ENCODE measurements at regions not wholly inside any gene's neighbourhood (a gene's known extent, or its start where the extent isn't known, plus 50 kb on each side); places are given as distances from the start of the nearest gene placed in this dataset.

DNA sequence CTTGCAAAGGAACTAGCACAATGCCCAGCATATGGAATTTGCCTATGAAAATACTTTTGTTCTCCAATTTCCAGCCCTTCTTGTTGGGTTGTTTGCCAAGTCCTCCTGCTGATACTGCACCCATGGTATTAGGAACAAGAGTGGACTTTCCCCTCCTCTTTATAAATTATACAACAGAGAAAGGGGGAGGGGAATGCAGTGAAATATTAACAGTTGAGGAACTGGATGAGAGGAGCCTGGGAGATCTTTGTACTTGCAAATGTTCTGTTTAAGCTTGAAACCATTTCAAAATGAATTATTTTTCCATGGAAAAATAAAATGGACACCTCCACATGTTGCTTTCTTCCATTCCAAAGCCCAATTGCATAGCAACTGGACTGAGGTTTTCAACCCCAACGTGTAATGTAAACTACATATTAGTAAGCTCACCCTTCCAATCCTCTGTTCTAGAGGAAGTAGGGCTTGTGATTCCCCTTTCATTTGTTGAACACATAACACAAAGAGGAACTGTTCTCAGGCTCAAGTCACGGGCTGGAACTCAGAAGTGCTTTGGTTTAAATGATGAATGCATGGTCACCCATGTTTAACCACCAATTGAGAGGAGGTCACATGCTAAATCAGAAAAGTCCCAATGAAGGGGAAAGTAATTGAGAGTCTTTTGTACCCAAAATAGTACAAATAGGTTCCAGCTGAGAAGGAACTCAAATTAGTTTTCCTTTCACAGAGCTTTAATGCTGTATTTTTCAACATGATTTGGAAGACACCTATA, 66.2 kb upstream of the ZC3H12C start:
- TF ChIP-seq ZFP30 (CRISPR knock-in tag; IDR thresholded peaks at IDR 0.05) (no peak), PPARA (CRISPR knock-in tag; IDR thresholded peaks at IDR 0.05; ENCODE audit: borderline replicate concordance) (no peak), ZNF8 (CRISPR knock-in tag; IDR thresholded peaks at IDR 0.05) (no peak), ISL1 (CRISPR knock-in tag; IDR thresholded peaks at IDR 0.05) (no peak), ZFP3 (CRISPR knock-in tag; IDR thresholded peaks at IDR 0.05) (no peak), TCF4 (CRISPR knock-in tag; IDR thresholded peaks at IDR 0.05; ENCODE audit: borderline replicate concordance) (no peak), TOX (CRISPR knock-in tag; IDR thresholded peaks at IDR 0.05; ENCODE audit: borderline replicate concordance) (no peak), ARNTL (CRISPR knock-in tag; IDR thresholded peaks at IDR 0.05; ENCODE audit: borderline replicate concordance, low read depth) (no peak), GLIS3 (CRISPR knock-in tag; IDR thresholded peaks at IDR 0.05) (no peak), BACH2 (CRISPR knock-in tag; IDR thresholded peaks at IDR 0.05; ENCODE audit: borderline replicate concordance) (no peak), ZC3H10 (CRISPR knock-in tag; IDR thresholded peaks at IDR 0.05) (no peak)
- TF ChIP-seq, protein P1, sequence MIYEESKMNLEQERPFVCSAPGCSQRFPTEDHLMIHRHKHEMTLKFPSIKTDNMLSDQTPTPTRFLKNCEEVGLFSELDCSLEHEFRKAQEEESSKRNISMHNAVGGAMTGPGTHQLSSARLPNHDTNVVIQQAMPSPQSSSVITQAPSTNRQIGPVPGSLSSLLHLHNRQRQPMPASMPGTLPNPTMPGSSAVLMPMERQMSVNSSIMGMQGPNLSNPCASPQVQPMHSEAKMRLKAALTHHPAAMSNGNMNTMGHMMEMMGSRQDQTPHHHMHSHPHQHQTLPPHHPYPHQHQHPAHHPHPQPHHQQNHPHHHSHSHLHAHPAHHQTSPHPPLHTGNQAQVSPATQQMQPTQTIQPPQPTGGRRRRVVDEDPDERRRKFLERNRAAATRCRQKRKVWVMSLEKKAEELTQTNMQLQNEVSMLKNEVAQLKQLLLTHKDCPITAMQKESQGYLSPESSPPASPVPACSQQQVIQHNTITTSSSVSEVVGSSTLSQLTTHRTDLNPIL (CRISPR knock-in tag; IDR thresholded peaks at IDR 0.05; ENCODE audit: low read depth), result no peak
- TF ChIP-seq, protein P2, sequence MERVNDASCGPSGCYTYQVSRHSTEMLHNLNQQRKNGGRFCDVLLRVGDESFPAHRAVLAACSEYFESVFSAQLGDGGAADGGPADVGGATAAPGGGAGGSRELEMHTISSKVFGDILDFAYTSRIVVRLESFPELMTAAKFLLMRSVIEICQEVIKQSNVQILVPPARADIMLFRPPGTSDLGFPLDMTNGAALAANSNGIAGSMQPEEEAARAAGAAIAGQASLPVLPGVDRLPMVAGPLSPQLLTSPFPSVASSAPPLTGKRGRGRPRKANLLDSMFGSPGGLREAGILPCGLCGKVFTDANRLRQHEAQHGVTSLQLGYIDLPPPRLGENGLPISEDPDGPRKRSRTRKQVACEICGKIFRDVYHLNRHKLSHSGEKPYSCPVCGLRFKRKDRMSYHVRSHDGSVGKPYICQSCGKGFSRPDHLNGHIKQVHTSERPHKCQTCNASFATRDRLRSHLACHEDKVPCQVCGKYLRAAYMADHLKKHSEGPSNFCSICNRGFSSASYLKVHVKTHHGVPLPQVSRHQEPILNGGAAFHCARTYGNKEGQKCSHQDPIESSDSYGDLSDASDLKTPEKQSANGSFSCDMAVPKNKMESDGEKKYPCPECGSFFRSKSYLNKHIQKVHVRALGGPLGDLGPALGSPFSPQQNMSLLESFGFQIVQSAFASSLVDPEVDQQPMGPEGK (CRISPR knock-in tag; IDR thresholded peaks at IDR 0.05; ENCODE audit: borderline replicate concordance), result no peak

All from SK-N-SH treated with all-trans-retinoic acid at 6 μM for 48 hours (cell line).